Activated CD8-positive, alpha-beta memory T cell treated with anti-CD3 and anti-CD28 coated beads, Interleukin-2, amount 10 ng/mL, durations not matched to agents 7 days and 5 days (primary cell): ENCODE measurements at regions not wholly inside any gene's neighbourhood (a gene's known extent, or its start where the extent isn't known, plus 50 kb on each side); places are given as distances from the start of the nearest gene placed in this dataset.

Source experiments
- ATAC-seq: fragments of 150-1000 bp; cut with Tn5 transposase; one replicate; pipeline ENCODE4 v1.10.0; 2021; ENCODE audit warnings: moderate library complexity
- CTCF ChIA-PET: fragments of 350-600 bp; sonication (Branson Sonifier 250); formaldehyde crosslinking; loops from one replicate; lab custom pipeline; 2021; ENCODE audit warnings: antibody characterized with exemption; lab: Charles Lee
- DNase-seq: peaks from one replicate; pipeline ENCODE4 v3.0.0-alpha.2; 2020
- H3K27ac Mint-ChIP-seq: one replicate; pipeline ENCODE4 v1.8.0; 2021; ENCODE audit warnings: mild to moderate bottlenecking, mixed read lengths
- H3K27me3 Mint-ChIP-seq: one replicate; pipeline ENCODE4 v1.8.0; 2021; ENCODE audit warnings: mixed read lengths
- H3K36me3 Mint-ChIP-seq: one replicate; pipeline ENCODE4 v1.8.0; 2021; ENCODE audit warnings: mild to moderate bottlenecking, mixed read lengths
- H3K4me1 Mint-ChIP-seq: one replicate; pipeline ENCODE4 v1.8.0; 2021; ENCODE audit warnings: mixed read lengths
- H3K4me3 Mint-ChIP-seq: one replicate; pipeline ENCODE4 v1.8.0; 2021; ENCODE audit warnings: mild to moderate bottlenecking, moderate library complexity, mixed read lengths
- H3K9me3 Mint-ChIP-seq: one replicate; pipeline ENCODE4 v1.8.0; 2022; ENCODE audit warnings: low read depth, mixed read lengths

DNA sequence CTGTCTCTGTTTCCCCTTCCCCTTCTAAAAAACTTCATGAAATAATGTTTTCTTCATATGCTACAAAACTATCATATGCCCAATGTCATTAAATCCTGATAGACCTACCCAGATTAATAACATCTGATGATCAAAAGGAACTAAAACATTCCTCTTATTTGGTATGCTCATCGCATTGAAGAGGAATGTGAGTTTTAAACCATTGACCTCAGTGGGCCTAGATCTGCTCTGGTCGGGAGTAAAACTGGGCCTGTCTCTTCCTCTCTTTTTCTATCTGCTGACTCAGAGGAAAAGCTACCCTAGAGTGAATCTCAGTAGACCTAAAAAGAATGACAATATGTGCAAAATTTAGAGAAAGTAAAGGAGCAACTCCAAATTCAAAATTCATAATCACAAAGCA is 275.8 kb downstream of the SATB1 start:
- H3K36me3 Mint-ChIP-seq = no peaks in the 10 kb centered on the region

GRCh38 chr3:18144571-18144970 is 280.6 kb downstream of the SATB1 start:
- Mint-ChIP-seq H3K9me3 (no peaks in the 10 kb centered on the region), H3K4me1 (no peaks in the 10 kb centered on the region), H3K4me3 (no peak overlapping the region), H3K27me3 (peaks cover 3% of the 10 kb centered on the region), H3K27ac (no peak overlapping the region), H3K36me3 (no peaks in the 10 kb centered on the region)
- ATAC-seq = no peak
- CTCF ChIA-PET = no interaction called here
- no peak for DNase-seq

More for the DNA sequence above, 275.8 kb downstream of the SATB1 start:
- no peak for ATAC-seq
- CTCF ChIA-PET = no interaction called here
- DNase-seq = no peak
- peaks cover 10% of the 10 kb centered on the region for H3K27me3 Mint-ChIP-seq
- H3K4me3 Mint-ChIP-seq = no peak overlapping the region
- H3K9me3 Mint-ChIP-seq = no peaks in the 10 kb centered on the region
- H3K27ac Mint-ChIP-seq = no peak overlapping the region
- H3K4me1 Mint-ChIP-seq = no peaks in the 10 kb centered on the region

GRCh38 chr3:18143258-18143780 is 281.8 kb downstream of the SATB1 start:
- no peak for DNase-seq
- no peak overlapping the region for H3K4me3 Mint-ChIP-seq
- H3K4me1 Mint-ChIP-seq = no peaks in the 10 kb centered on the region
- CTCF ChIA-PET = interaction anchor here (0.6 to 0.7 kb wide), 2 partner anchors 15 to 203 kb away, joined by 3 read pairs; no protein-coding TSS in a partner anchor
- no peaks in the 10 kb centered on the region for H3K36me3 Mint-ChIP-seq
- no peak overlapping the region for H3K27ac Mint-ChIP-seq
- H3K9me3 Mint-ChIP-seq = no peaks in the 10 kb centered on the region
- H3K27me3 Mint-ChIP-seq = peaks cover 2% of the 10 kb centered on the region
- no peak for ATAC-seq

DNA sequence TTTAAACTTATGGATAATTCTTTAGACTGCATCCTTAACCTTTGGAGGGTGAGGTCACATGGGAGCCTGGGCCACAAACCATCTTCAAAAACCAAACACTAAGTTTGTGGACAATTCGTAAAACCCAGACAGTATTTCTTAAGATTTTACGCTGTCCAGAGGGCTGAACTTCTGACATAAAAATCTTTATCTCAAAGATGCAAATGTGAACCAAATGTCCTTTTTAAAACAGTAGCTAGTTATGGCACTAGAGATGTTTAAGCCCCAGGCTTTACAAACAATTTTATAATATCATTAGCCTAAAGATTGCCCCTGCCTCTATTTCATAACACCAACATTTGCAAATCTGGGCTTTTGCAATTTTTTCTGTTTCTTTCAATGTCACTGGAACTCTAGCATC is 287.2 kb downstream of the SATB1 start:
- no peaks in the 10 kb centered on the region for H3K4me1 Mint-ChIP-seq
- no peak overlapping the region for H3K27ac Mint-ChIP-seq
- CTCF ChIA-PET = no interaction called here
- H3K27me3 Mint-ChIP-seq = no peaks in the 10 kb centered on the region
- H3K4me3 Mint-ChIP-seq = no peak overlapping the region
- H3K36me3 Mint-ChIP-seq = no peaks in the 10 kb centered on the region
- DNase-seq (no peak), ATAC-seq (no peak)
- no peaks in the 10 kb centered on the region for H3K9me3 Mint-ChIP-seq

DNA sequence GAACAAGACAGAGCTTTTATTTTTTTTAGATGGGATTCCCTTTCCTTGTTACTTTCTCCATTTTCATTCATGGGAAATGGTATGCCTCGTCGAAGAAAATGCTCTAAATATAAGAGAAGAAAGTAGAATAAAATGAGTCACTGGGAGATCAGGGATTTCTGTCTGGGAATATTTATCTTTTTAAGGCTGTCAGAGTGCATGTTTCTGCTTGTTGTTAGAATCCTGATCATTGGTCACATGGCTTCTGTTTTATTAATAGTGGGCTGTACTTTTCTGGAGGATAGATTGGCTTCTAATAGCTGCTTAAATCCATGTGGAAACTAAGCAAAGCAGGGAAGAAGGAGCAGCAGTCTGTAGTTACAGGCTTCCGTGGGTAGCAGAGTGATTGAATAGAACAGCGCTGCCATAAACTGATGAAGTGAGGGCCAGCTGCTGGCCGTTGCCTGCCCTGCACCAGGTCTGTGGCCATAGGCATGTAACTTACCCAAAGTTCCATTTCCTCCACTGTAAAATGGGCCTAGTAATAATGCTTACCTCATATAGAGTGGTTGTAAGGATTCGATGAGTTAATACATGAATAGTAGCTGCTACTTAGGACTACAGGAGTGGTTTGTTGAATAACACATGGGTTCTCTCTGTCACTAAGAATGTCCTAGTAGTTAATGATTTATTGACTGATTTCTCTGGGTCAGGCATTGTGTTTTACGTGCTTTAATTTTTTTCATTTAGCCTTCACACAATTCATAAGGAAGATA is 289.9 kb downstream of the SATB1 start:
- Mint-ChIP-seq H3K4me3 (no peak overlapping the region), H3K9me3 (no peaks in the 10 kb centered on the region), H3K27me3 (no peaks in the 10 kb centered on the region), H3K27ac (no peak overlapping the region), H3K4me1 (no peaks in the 10 kb centered on the region), H3K36me3 (no peaks in the 10 kb centered on the region)
- ATAC-seq = no peak
- DNase-seq = no peak
- CTCF ChIA-PET = no interaction called here

DNA sequence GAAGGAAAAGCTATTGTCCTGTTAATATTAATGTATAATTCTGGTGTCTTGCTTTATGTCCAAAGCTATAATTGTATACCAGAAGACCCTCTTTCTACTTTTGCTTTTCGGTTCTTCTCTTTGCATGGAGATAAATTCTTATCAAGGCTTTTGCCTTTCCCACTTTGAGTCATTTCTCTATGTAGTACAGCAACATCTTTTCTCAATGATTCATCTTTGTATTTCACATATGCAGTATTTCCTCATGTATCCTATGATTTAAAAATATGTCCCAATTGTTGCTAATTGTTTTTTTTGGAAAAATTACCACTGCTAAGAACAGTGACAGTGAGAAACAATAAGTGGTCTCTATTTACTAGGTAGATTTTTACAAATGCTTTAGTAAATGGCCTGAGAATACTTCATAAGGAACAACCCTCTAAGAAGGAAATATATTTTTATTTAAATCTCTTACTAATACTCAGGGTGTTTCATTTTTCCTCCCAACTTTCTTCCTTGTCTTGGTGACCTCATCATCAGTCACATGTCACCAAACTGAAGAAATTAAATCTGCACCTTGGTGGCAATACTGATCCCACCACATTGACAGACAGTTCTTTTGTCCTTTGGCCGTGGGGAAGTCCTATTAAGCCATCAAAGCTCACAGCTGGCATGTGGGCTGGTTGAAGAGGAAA is 290.6 kb downstream of the SATB1 start:
- no peaks in the 10 kb centered on the region for H3K36me3 Mint-ChIP-seq
- no peak overlapping the region for H3K27ac Mint-ChIP-seq
- no peaks in the 10 kb centered on the region for H3K27me3 Mint-ChIP-seq
- no peaks in the 10 kb centered on the region for H3K9me3 Mint-ChIP-seq
- DNase-seq (no peak), ATAC-seq (no peak)
- CTCF ChIA-PET = no interaction called here
- H3K4me3 Mint-ChIP-seq = no peak overlapping the region
- no peaks in the 10 kb centered on the region for H3K4me1 Mint-ChIP-seq

DNA sequence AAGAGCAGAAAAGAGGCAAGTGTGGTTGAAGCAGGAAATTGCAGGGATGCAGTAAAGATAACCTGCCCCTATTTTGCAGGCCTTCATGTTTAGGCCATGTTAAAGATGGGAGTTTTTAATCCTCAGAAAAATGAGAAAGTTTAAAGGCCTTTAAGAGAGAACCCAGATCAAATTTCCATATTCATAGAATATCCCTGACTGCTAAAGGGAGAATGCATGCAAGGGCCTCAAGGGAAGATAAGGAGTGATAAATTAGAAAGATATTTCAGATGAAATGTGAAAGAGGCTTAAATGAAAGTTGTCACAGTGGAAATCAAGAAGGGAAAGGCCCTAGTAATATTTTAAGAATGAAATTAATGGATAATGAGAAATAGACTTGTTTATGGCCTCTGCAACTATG is 292.1 kb downstream of the SATB1 start:
- no peak for DNase-seq
- CTCF ChIA-PET = no interaction called here
- Mint-ChIP-seq H3K9me3 (no peaks in the 10 kb centered on the region), H3K27me3 (no peaks in the 10 kb centered on the region), H3K4me1 (no peaks in the 10 kb centered on the region), H3K27ac (no peak overlapping the region), H3K4me3 (no peak overlapping the region), H3K36me3 (no peaks in the 10 kb centered on the region)
- ATAC-seq = no peak

DNA sequence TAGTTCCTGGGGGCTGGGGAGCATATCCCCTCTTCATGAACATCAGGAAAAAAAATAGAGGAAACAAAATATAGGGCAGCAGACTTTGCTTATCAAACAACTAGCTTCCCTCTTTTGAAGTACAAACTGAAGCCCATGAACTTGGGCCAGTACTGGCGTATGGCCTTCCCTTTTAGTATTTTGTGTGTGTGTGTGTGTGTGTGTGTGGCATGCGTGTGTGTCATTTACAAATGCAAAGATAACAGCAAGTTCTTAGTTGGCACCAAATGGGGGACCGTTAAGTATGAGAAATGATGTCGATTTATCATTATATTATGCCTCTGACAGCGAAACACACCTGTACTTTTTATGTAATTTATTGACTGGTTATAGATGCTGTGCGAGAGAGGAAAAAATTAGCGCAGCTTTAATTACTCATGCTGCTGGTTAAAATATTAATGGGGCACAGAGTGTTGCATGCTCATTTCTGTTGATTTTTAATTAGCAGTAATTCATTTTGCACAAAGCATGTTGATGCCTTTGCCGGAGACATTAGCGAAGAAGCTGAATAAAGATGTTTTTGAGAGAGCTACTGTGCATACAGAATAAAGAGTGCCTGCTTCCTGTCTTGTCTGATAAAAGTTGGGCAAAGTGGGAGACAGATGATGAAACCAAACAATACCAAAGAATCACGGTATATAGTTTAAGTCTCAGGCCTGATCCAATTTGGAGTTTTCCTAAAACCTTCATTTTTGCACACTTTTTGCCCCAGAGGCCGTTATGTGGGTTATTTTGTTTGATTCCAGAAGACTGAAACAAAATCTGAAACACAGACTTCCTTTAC is 297.1 kb downstream of the SATB1 start:
- H3K27me3 Mint-ChIP-seq = peaks cover 5% of the 10 kb centered on the region
- no peak overlapping the region for H3K4me3 Mint-ChIP-seq
- CTCF ChIA-PET = no interaction called here
- no peaks in the 10 kb centered on the region for H3K36me3 Mint-ChIP-seq
- no peak for ATAC-seq
- no peaks in the 10 kb centered on the region for H3K4me1 Mint-ChIP-seq
- no peaks in the 10 kb centered on the region for H3K9me3 Mint-ChIP-seq
- H3K27ac Mint-ChIP-seq = no peak overlapping the region
- no peak for DNase-seq

- no peaks in the 10 kb centered on the region for H3K9me3 Mint-ChIP-seq
- CTCF ChIA-PET = interaction anchor here (0.9 kb wide), 1 partner anchor 233 kb away, joined by 3 read pairs; no protein-coding TSS in a partner anchor
- no peak overlapping the region for H3K27ac Mint-ChIP-seq
- H3K4me3 Mint-ChIP-seq = no peak overlapping the region
- H3K27me3 Mint-ChIP-seq = peaks cover 5% of the 10 kb centered on the region
- DNase-seq = no peak
- no peaks in the 10 kb centered on the region for H3K4me1 Mint-ChIP-seq
- no peak for ATAC-seq
- no peaks in the 10 kb centered on the region for H3K36me3 Mint-ChIP-seq
These were observed 297.8 kb downstream of the SATB1 start for GRCh38 chr3:18127174-18127858.

- Mint-ChIP-seq H3K36me3 (no peaks in the 10 kb centered on the region), H3K27me3 (peaks cover 5% of the 10 kb centered on the region), H3K27ac (no peak overlapping the region), H3K4me3 (no peak overlapping the region), H3K9me3 (no peaks in the 10 kb centered on the region), H3K4me1 (no peaks in the 10 kb centered on the region)
- CTCF ChIA-PET = interaction anchor here (0.9 to 1.1 kb wide), 2 partner anchors 15 to 232 kb away, joined by 3 read pairs; no protein-coding TSS in a partner anchor
- no peak for ATAC-seq
- DNase-seq = no peak
These were observed 298.4 kb downstream of the SATB1 start for GRCh38 chr3:18126772-18127171.

- H3K4me1 Mint-ChIP-seq = no peaks in the 10 kb centered on the region
- no peak for ATAC-seq
- DNase-seq = no peak
- H3K4me3 Mint-ChIP-seq = no peak overlapping the region
- H3K36me3 Mint-ChIP-seq = no peaks in the 10 kb centered on the region
- H3K9me3 Mint-ChIP-seq = no peaks in the 10 kb centered on the region
- H3K27me3 Mint-ChIP-seq = peaks cover 9% of the 10 kb centered on the region
- CTCF ChIA-PET = no interaction called here
- no peak overlapping the region for H3K27ac Mint-ChIP-seq
These were observed 300.6 kb downstream of the SATB1 start for GRCh38 chr3:18124501-18124900.

GRCh38 chr3:18122264-18122663 is 302.9 kb downstream of the SATB1 start:
- CTCF ChIA-PET = interaction anchor here (0.5 to 1.1 kb wide), 2 partner anchors 10 to 427 kb away, joined by 3 read pairs; no protein-coding TSS in a partner anchor
- DNase-seq (no peak), ATAC-seq (no peak)
- no peak overlapping the region for H3K27ac Mint-ChIP-seq
- no peaks in the 10 kb centered on the region for H3K36me3 Mint-ChIP-seq
- peaks cover 9% of the 10 kb centered on the region for H3K27me3 Mint-ChIP-seq
- H3K9me3 Mint-ChIP-seq = no peaks in the 10 kb centered on the region
- no peak overlapping the region for H3K4me3 Mint-ChIP-seq
- H3K4me1 Mint-ChIP-seq = no peaks in the 10 kb centered on the region

- no peak overlapping the region for H3K4me3 Mint-ChIP-seq
- no peak for ATAC-seq
- no peaks in the 10 kb centered on the region for H3K4me1 Mint-ChIP-seq
- peaks cover 5% of the 10 kb centered on the region for H3K27me3 Mint-ChIP-seq
- H3K36me3 Mint-ChIP-seq = no peaks in the 10 kb centered on the region
- DNase-seq = no peak
- CTCF ChIA-PET = no interaction called here
- H3K27ac Mint-ChIP-seq = no peak overlapping the region
- no peaks in the 10 kb centered on the region for H3K9me3 Mint-ChIP-seq
These were observed 304.1 kb downstream of the SATB1 start for GRCh38 chr3:18121020-18121419.
